Neural progenitor cell (in vitro differentiated cells): ENCODE measurements at regions not wholly inside any gene's neighbourhood (a gene's known extent, or its start where the extent isn't known, plus 50 kb on each side); places are given as distances from the start of the nearest gene placed in this dataset.

ENCODE experiments used
- DNase-seq: peaks from one replicate; pipeline ENCODE4 v3.0.0-alpha.2; 2016; ENCODE audit warnings: low spot score
- H2AFZ ChIP-seq: fragments of 200-600 bp; sonication (generic); replicated peaks from 2 replicates; pipeline ENCODE4 v1.6.1; 2016; ENCODE audit warnings: antibody characterized with exemption
- H3F3A ChIP-seq: fragments of 200-600 bp; sonication (generic); 2 replicates; pipeline ENCODE4 v1.6.1; 2016; ENCODE audit warnings: antibody characterized with exemption, low read depth
- H3K27ac ChIP-seq: fragments of 200-600 bp; sonication (generic); 2 replicates; pipeline ENCODE4 v1.5.1; 2016; ENCODE audit warnings: mild to moderate bottlenecking
- H3K27me3 ChIP-seq: fragments of 200-600 bp; sonication (generic); 2 replicates; pipeline ENCODE4 v1.6.1; 2016; ENCODE audit warnings: mild to moderate bottlenecking, moderate library complexity
- H3K36me3 ChIP-seq: fragments of 200-600 bp; sonication (generic); 2 replicates; pipeline ENCODE4 v1.5.1; 2016
- H3K4me1 ChIP-seq: fragments of 200-600 bp; sonication (generic); 2 replicates; pipeline ENCODE4 v1.6.1; 2016; ENCODE audit warnings: mixed run types
- H3K4me2 ChIP-seq: fragments of 200-600 bp; sonication (generic); 2 replicates; pipeline ENCODE4 v1.6.1; 2016
- H3K4me3 ChIP-seq: fragments of 200-600 bp; sonication (generic); 2 replicates; pipeline ENCODE4 v1.5.1; 2016
- H3K79me2 ChIP-seq: fragments of 200-600 bp; sonication (generic); 2 replicates; pipeline ENCODE4 v1.6.1; 2016; ENCODE audit warnings: low read depth
- H3K9ac ChIP-seq: fragments of 200-600 bp; sonication (generic); 2 replicates; pipeline ENCODE4 v1.6.1; 2016
- H3K9me3 ChIP-seq: fragments of 200-600 bp; sonication (generic); 2 replicates; pipeline ENCODE4 v1.5.1; 2016; ENCODE audit warnings: low read depth
- H4K20me1 ChIP-seq: fragments of 200-600 bp; sonication (generic); 2 replicates; pipeline ENCODE4 v1.6.1; 2016; ENCODE audit warnings: low read depth
- H3K27ac Mint-ChIP-seq: 3 replicates; pipeline ENCODE4 v1.8.0; 2021; ENCODE audit warnings: mixed read lengths
- H3K27me3 Mint-ChIP-seq: 2 replicates; pipeline ENCODE4 v1.8.0; 2022; ENCODE audit warnings: low read depth, mild to moderate bottlenecking, inconsistent platforms, moderate library complexity, mixed read lengths; ENCODE audit not compliant: insufficient read depth
- H3K36me3 Mint-ChIP-seq: 3 replicates; pipeline ENCODE4 v1.8.0; 2021; ENCODE audit warnings: mixed read lengths
- H3K4me1 Mint-ChIP-seq: 3 replicates; pipeline ENCODE4 v1.8.0; 2021; ENCODE audit warnings: mixed read lengths
- H3K4me3 Mint-ChIP-seq: 3 replicates; pipeline ENCODE4 v1.8.0; 2021; ENCODE audit warnings: mild to moderate bottlenecking, moderate library complexity, mixed read lengths
- H3K9me3 Mint-ChIP-seq: 3 replicates; pipeline ENCODE4 v1.8.0; 2020; ENCODE audit warnings: mixed read lengths
- EZH2 ChIP-seq: fragments of 200-600 bp; sonication (generic); IDR thresholded peaks from 2 replicates; pipeline ENCODE4 v1.6.1; 2017; ENCODE audit warnings: antibody characterized with exemption, mild to moderate bottlenecking, moderate library complexity
- EZH2phosphoT487 ChIP-seq: fragments of 200-600 bp; sonication (generic); IDR thresholded peaks from 2 replicates; pipeline ENCODE4 v1.6.1; 2017; ENCODE audit warnings: antibody characterized with exemption
- TF ChIP-seq, protein P1 (sequence below): fragments of 200-600 bp; sonication (generic); IDR thresholded peaks from 2 replicates; pipeline ENCODE4 v1.5.1; 2017; ENCODE audit warnings: antibody characterized with exemption, mild to moderate bottlenecking

DNA sequence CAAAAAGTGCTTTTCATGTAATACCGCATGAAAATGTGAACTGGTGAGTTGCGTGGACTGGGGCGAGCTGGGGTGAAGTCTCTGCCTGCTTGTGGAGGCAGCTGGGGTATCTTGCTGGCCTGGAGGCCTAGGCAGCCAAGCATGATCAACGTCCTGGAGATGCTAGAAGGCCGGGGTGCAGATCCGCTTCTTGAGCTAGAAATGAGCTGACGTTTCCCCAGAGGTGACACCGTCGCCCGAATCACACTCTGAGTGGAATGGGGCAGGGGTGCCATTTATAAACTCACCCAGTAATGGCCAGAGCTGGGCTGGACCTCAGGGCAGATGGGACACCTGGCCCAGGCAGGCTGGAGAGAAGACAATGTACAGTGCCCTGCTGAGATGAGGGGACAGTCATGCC, 1513.0 kb downstream of the TBC1D22A start:
- Histone ChIP-seq H3F3A (no peaks in the 10 kb centered on the region), H2AFZ (no peak overlapping the region), H3K4me1 (peaks cover 20% of the 10 kb centered on the region), H3K9ac (no peak overlapping the region), H3K36me3 (no peaks in the 10 kb centered on the region), H3K4me2 (no peak overlapping the region), H4K20me1 (no peaks in the 10 kb centered on the region), H3K79me2 (no peaks in the 10 kb centered on the region), H3K27me3 (no peaks in the 10 kb centered on the region), H3K4me3 (no peak overlapping the region), H3K9me3 (no peaks in the 10 kb centered on the region), H3K27ac (no peak overlapping the region)
- TF ChIP-seq EZH2phosphoT487 (no peak), EZH2 (no peak)
- no peak overlapping the region for H3K4me3 Mint-ChIP-seq
- H3K27ac Mint-ChIP-seq: no peak overlapping the region
- H3K27me3 Mint-ChIP-seq: peaks cover 9% of the 10 kb centered on the region
- H3K9me3 Mint-ChIP-seq: peaks cover 4% of the 10 kb centered on the region
- H3K36me3 Mint-ChIP-seq: no peaks in the 10 kb centered on the region
- H3K4me1 Mint-ChIP-seq: peaks cover 22% of the 10 kb centered on the region
- DNase-seq: no peak

DNA sequence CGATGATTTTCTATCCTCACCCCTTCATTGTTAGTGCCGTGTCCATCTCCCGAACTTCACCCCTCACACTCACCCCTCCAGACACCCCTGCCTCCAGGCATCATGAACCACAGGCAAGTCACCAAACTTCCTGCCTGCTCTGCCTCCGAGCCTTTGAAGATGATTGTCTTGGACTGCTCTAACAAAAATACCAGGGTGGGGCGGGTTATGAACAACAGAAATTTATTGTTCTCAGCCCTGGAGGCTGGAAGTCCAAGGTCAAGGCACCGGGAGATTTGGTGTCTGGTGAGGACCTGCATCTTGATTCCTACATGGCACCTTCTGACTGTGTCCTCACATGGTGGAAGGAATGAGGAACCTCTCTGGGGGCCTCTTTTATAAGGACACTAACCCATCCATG, 1508.3 kb downstream of the TBC1D22A start:
- no peak overlapping the region for H3K27ac ChIP-seq

DNA sequence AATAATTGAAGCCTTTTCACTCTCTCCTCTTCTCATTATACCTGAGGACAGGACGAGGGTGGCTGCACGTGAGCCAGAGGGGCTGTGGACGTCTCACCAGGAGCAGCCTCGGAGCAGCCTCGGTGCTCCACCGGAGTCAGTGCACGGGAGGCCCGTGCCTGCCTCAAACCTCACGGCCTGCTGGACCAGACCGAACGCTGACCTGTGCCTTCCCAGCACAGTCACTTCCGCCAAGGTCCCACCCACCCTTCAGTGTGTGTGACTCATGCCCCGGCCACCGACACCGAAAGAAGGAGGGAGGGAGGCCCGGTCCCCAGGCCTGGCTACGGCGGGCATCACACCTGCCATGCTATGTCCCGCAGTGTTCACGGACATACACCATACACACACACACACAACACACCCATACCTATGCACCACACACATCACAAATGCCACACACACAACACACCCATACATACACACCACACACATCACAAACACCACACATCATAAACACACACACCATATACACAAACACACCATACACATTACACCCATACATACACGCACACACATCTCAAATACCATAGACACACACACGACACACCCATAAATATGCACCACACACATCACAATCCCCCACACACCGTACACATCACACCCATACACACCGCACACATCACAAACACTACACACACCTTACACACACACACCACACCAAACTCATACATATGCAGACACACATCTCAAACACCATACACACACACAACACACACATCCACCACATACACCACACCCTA, 1506.5 kb downstream of the TBC1D22A start:
- H3K9me3 ChIP-seq: no peaks in the 10 kb centered on the region
- no peaks in the 10 kb centered on the region for H3K27me3 ChIP-seq
- no peak overlapping the region for H3K9ac ChIP-seq
- Mint-ChIP-seq H3K27ac (no peak overlapping the region), H3K36me3 (no peaks in the 10 kb centered on the region), H3K4me3 (no peak overlapping the region), H3K4me1 (peaks cover 6% of the 10 kb centered on the region), H3K27me3 (peaks cover 13% of the 10 kb centered on the region), H3K9me3 (peaks cover 2% of the 10 kb centered on the region)
- no peak for DNase-seq
- TF ChIP-seq EZH2phosphoT487 (no peak), EZH2 (no peak)
- TF ChIP-seq, protein P1, sequence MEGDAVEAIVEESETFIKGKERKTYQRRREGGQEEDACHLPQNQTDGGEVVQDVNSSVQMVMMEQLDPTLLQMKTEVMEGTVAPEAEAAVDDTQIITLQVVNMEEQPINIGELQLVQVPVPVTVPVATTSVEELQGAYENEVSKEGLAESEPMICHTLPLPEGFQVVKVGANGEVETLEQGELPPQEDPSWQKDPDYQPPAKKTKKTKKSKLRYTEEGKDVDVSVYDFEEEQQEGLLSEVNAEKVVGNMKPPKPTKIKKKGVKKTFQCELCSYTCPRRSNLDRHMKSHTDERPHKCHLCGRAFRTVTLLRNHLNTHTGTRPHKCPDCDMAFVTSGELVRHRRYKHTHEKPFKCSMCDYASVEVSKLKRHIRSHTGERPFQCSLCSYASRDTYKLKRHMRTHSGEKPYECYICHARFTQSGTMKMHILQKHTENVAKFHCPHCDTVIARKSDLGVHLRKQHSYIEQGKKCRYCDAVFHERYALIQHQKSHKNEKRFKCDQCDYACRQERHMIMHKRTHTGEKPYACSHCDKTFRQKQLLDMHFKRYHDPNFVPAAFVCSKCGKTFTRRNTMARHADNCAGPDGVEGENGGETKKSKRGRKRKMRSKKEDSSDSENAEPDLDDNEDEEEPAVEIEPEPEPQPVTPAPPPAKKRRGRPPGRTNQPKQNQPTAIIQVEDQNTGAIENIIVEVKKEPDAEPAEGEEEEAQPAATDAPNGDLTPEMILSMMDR: no peak
- no peak overlapping the region for H2AFZ ChIP-seq
- no peaks in the 10 kb centered on the region for H3F3A ChIP-seq
- no peaks in the 10 kb centered on the region for H3K79me2 ChIP-seq
- no peaks in the 10 kb centered on the region for H3K4me1 ChIP-seq
- H3K4me2 ChIP-seq: no peak overlapping the region
- no peak overlapping the region for H3K27ac ChIP-seq
- H3K36me3 ChIP-seq: no peaks in the 10 kb centered on the region
- H3K4me3 ChIP-seq: no peak overlapping the region
- H4K20me1 ChIP-seq: no peaks in the 10 kb centered on the region

More for the DNA sequence above, 1508.3 kb downstream of the TBC1D22A start:
- no peaks in the 10 kb centered on the region for H3F3A ChIP-seq
- TF ChIP-seq, protein P1: no peak
- TF ChIP-seq EZH2 (no peak), EZH2phosphoT487 (no peak)
- DNase-seq: no peak
- no peak overlapping the region for H3K27ac Mint-ChIP-seq
- peaks cover 16% of the 10 kb centered on the region for H3K27me3 Mint-ChIP-seq
- no peaks in the 10 kb centered on the region for H3K27me3 ChIP-seq
- peaks cover 4% of the 10 kb centered on the region for H3K9me3 Mint-ChIP-seq
- no peaks in the 10 kb centered on the region for H3K4me1 ChIP-seq
- H3K4me1 Mint-ChIP-seq: peaks cover 6% of the 10 kb centered on the region
- H3K9me3 ChIP-seq: no peaks in the 10 kb centered on the region
- H4K20me1 ChIP-seq: no peaks in the 10 kb centered on the region
- no peaks in the 10 kb centered on the region for H3K36me3 ChIP-seq
- H3K4me2 ChIP-seq: no peak overlapping the region
- H3K36me3 Mint-ChIP-seq: no peaks in the 10 kb centered on the region
- H2AFZ ChIP-seq: no peak overlapping the region
- no peaks in the 10 kb centered on the region for H3K79me2 ChIP-seq
- no peak overlapping the region for H3K4me3 ChIP-seq
- no peak overlapping the region for H3K9ac ChIP-seq
- H3K4me3 Mint-ChIP-seq: no peak overlapping the region

DNA sequence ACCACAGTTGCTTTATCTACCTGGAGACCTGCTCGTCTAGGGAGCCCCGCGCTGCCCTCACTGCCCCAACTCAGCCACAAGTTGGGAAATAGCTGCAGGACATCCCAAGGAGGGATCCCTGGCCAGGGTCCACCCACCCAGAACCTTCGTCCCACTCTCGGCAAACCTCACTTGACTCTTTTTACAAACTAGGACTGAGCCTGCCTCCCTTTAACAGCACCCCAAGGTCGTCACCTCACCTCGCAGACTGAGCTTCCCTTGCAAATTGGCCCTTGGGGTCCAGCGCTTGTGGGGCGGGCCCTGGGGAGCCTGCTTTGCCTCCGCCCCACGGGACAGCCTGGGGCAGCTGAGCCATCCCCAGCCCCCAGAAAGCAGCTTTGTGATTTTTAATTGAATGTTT, 1505.8 kb downstream of the TBC1D22A start:
- H3K4me3 Mint-ChIP-seq: no peak overlapping the region
- no peak for TF ChIP-seq EZH2phosphoT487
- no peak for TF ChIP-seq EZH2
- TF ChIP-seq, protein P1: no peak
- H3K36me3 Mint-ChIP-seq: no peaks in the 10 kb centered on the region

More for the DNA sequence above, 1505.8 kb downstream of the TBC1D22A start:
- H3K27ac Mint-ChIP-seq: no peak overlapping the region
- peaks cover 6% of the 10 kb centered on the region for H3K4me1 Mint-ChIP-seq
- peaks cover 10% of the 10 kb centered on the region for H3K27me3 Mint-ChIP-seq
- Histone ChIP-seq H3K79me2 (no peaks in the 10 kb centered on the region), H4K20me1 (no peaks in the 10 kb centered on the region), H3F3A (no peaks in the 10 kb centered on the region), H3K36me3 (no peaks in the 10 kb centered on the region), H3K27me3 (no peaks in the 10 kb centered on the region), H3K9me3 (no peaks in the 10 kb centered on the region), H3K9ac (no peak overlapping the region), H2AFZ (no peak overlapping the region), H3K4me3 (no peak overlapping the region), H3K4me1 (no peaks in the 10 kb centered on the region), H3K4me2 (no peak overlapping the region), H3K27ac (no peak overlapping the region)
- no peak for DNase-seq
- H3K9me3 Mint-ChIP-seq: no peaks in the 10 kb centered on the region
